Smooth muscle cell (in vitro differentiated cells): ENCODE measurements at regions not wholly inside any gene's neighbourhood (a gene's known extent, or its start where the extent isn't known, plus 50 kb on each side); places are given as distances from the start of the nearest gene placed in this dataset.

Experiments
- DNase-seq: peaks from one replicate; lab custom pipeline; 2025; ENCODE audit not compliant: unreplicated experiment; lab: John Stamatoyannopoulos, UW
- H2AFZ ChIP-seq: fragments of 200-600 bp; sonication (generic); 2 replicates; pipeline ENCODE4 v1.6.0; 2016; ENCODE audit warnings: antibody characterized with exemption, low read depth, mild to moderate bottlenecking
- H3F3A ChIP-seq: fragments of 200-600 bp; sonication (generic); 2 replicates; pipeline ENCODE4 v1.6.0; 2017; ENCODE audit warnings: antibody characterized with exemption, low read depth
- H3K27ac ChIP-seq: fragments of 200-600 bp; sonication (generic); 2 replicates; pipeline ENCODE4 v1.5.1; 2016; ENCODE audit warnings: low read depth, mild to moderate bottlenecking
- H3K27me3 ChIP-seq: fragments of 200-600 bp; sonication (generic); 2 replicates; pipeline ENCODE4 v1.6.1; 2016; ENCODE audit warnings: low read depth, mild to moderate bottlenecking
- H3K36me3 ChIP-seq: fragments of 200-600 bp; sonication (generic); 2 replicates; pipeline ENCODE4 v1.5.1; 2016; ENCODE audit warnings: low read depth
- H3K4me1 ChIP-seq: fragments of 200-600 bp; sonication (generic); 2 replicates; pipeline ENCODE4 v1.5.1; 2016; ENCODE audit warnings: low read depth
- H3K4me2 ChIP-seq: fragments of 200-600 bp; sonication (generic); 2 replicates; pipeline ENCODE4 v1.6.0; 2016; ENCODE audit warnings: mild to moderate bottlenecking
- H3K4me3 ChIP-seq: fragments of 200-600 bp; sonication (generic); 2 replicates; pipeline ENCODE4 v1.5.1; 2016; ENCODE audit warnings: mild to moderate bottlenecking
- H3K79me2 ChIP-seq: fragments of 200-600 bp; sonication (generic); 2 replicates; pipeline ENCODE4 v1.6.0; 2016; ENCODE audit warnings: low read depth, mild to moderate bottlenecking
- H3K9ac ChIP-seq: fragments of 200-600 bp; sonication (generic); 2 replicates; pipeline ENCODE4 v1.6.0; 2016; ENCODE audit warnings: low read depth
- H3K9me3 ChIP-seq: fragments of 200-600 bp; sonication (generic); replicated peaks from 2 replicates; pipeline ENCODE4 v1.5.1; 2016; ENCODE audit warnings: low read depth
- H4K20me1 ChIP-seq: fragments of 200-600 bp; sonication (generic); 2 replicates; pipeline ENCODE4 v1.6.0; 2016; ENCODE audit warnings: low read depth
- CTCF ChIP-seq: fragments of 200-600 bp; sonication (generic); IDR thresholded peaks from 2 replicates; pipeline ENCODE4 v1.5.1; 2017; ENCODE audit warnings: borderline replicate concordance, mild to moderate bottlenecking, antibody characterized with exemption; ENCODE audit not compliant: insufficient read depth, poor library complexity, severe bottlenecking
- WGBS: methylation state at CpG from one replicate; pipeline ENCODE4 v1.1.7; 2016; ENCODE audit warnings: low lambda C conversion rate; 5-methylcytosine and 5-hydroxymethylcytosine counted together

GRCh38 chr3:70853161-70853944 lies 540.9 kb upstream of the MDFIC2 start:
- Histone ChIP-seq H3K27ac (no peak overlapping the region), H3K79me2 (no peaks in the 10 kb centered on the region), H3K4me1 (peaks cover 6% of the 10 kb centered on the region), H3K4me3 (no peak overlapping the region), H3K4me2 (no peak overlapping the region), H3F3A (no peaks in the 10 kb centered on the region), H2AFZ (peak overlapping the region; percentile 69), H3K36me3 (no peaks in the 10 kb centered on the region), H3K27me3 (no peaks in the 10 kb centered on the region), H3K9ac (no peak overlapping the region), H3K9me3 (no peaks in the 10 kb centered on the region), H4K20me1 (no peaks in the 10 kb centered on the region)
- 79% methylated on average over 5 of the region's 5 CpGs for WGBS
- no peak for TF ChIP-seq CTCF
- DNase-seq: no peak

GRCh38 chr3:70849911-70850699 lies 537.7 kb upstream of the MDFIC2 start:
- Histone ChIP-seq H3K4me1 (peaks cover 6% of the 10 kb centered on the region), H3F3A (no peaks in the 10 kb centered on the region), H3K4me3 (no peak overlapping the region), H3K9me3 (no peaks in the 10 kb centered on the region), H3K27me3 (no peaks in the 10 kb centered on the region), H3K4me2 (peak overlapping the region; percentile 55), H2AFZ (peak overlapping the region; percentile 7), H3K36me3 (no peaks in the 10 kb centered on the region), H3K9ac (no peak overlapping the region), H3K27ac (peak overlapping the region; percentile 27), H4K20me1 (no peaks in the 10 kb centered on the region), H3K79me2 (no peaks in the 10 kb centered on the region)
- no peak for DNase-seq
- WGBS: 71% methylated on average over 6 of the region's 6 CpGs
- TF ChIP-seq CTCF: no peak

GRCh38 chr3:70840106-70840870 lies 527.9 kb upstream of the MDFIC2 start:
- no peak for TF ChIP-seq CTCF
- no peaks in the 10 kb centered on the region for H3F3A ChIP-seq
- H3K4me3 ChIP-seq: no peak overlapping the region
- no peaks in the 10 kb centered on the region for H3K9me3 ChIP-seq
- H3K4me1 ChIP-seq: peaks cover 16% of the 10 kb centered on the region
- H3K27ac ChIP-seq: no peak overlapping the region
- H3K4me2 ChIP-seq: peak overlapping the region; percentile 24
- H3K9ac ChIP-seq: no peak overlapping the region
- DNase-seq: no peak
- H3K27me3 ChIP-seq: peaks cover 42% of the 10 kb centered on the region
- 19% methylated on average over 4 of the region's 4 CpGs for WGBS
- H3K36me3 ChIP-seq: no peaks in the 10 kb centered on the region
- no peak overlapping the region for H2AFZ ChIP-seq
- H4K20me1 ChIP-seq: no peaks in the 10 kb centered on the region
- no peaks in the 10 kb centered on the region for H3K79me2 ChIP-seq
